Fibroblast of gingiva (primary cell): ENCODE measurements at regions not wholly inside any gene's neighbourhood (a gene's known extent, or its start where the extent isn't known, plus 50 kb on each side); places are given as distances from the start of the nearest gene placed in this dataset.

Source experiments
- DNase-seq: peaks from one replicate; pipeline ENCODE4 v3.0.0-alpha.2; 2011; ENCODE audit warnings: low read depth

GRCh38 chr9:8262625-8263622 lies 463.3 kb upstream of the DMAC1 start:
- no peak for DNase-seq

- DNase-seq, result no peak
These were observed 462.2 kb upstream of the DMAC1 start for GRCh38 chr9:8261737-8262136.

- DNase-seq, result no peak
These were observed 459.4 kb upstream of the DMAC1 start for GRCh38 chr9:8259028-8259427.

GRCh38 chr9:8256880-8257279 lies 457.3 kb upstream of the DMAC1 start:
- no peak for DNase-seq

- DNase-seq, result no peak
These were observed 456.3 kb upstream of the DMAC1 start for GRCh38 chr9:8255850-8256249.

- DNase-seq, result peak; percentile 3
These were observed 455.0 kb upstream of the DMAC1 start for GRCh38 chr9:8254541-8254940.

GRCh38 chr9:8252445-8252844 lies 452.9 kb upstream of the DMAC1 start:
- no peak for DNase-seq

GRCh38 chr9:8251566-8251965 lies 452.0 kb upstream of the DMAC1 start:
- no peak for DNase-seq

- DNase-seq, result no peak
These were observed 445.0 kb upstream of the DMAC1 start for GRCh38 chr9:8244505-8245092.

GRCh38 chr9:8241201-8241600 lies 441.6 kb upstream of the DMAC1 start:
- DNase-seq, result no peak

GRCh38 chr9:8237096-8237495 lies 437.5 kb upstream of the DMAC1 start:
- DNase-seq, result no peak

- DNase-seq, result no peak
These were observed 435.9 kb upstream of the DMAC1 start for GRCh38 chr9:8235489-8235888.

GRCh38 chr9:8234316-8234715 lies 434.7 kb upstream of the DMAC1 start:
- no peak for DNase-seq

GRCh38 chr9:8232726-8233125 lies 433.1 kb upstream of the DMAC1 start:
- no peak for DNase-seq

GRCh38 chr9:8229226-8229625 lies 429.6 kb upstream of the DMAC1 start:
- no peak for DNase-seq

- DNase-seq, result no peak
These were observed 424.8 kb upstream of the DMAC1 start for GRCh38 chr9:8224381-8224801.

GRCh38 chr9:8223861-8224260 lies 424.3 kb upstream of the DMAC1 start:
- DNase-seq, result no peak

GRCh38 chr9:8221462-8221861 lies 421.9 kb upstream of the DMAC1 start:
- no peak for DNase-seq

GRCh38 chr9:8208465-8208864 lies 408.9 kb upstream of the DMAC1 start:
- DNase-seq, result no peak

GRCh38 chr9:8207596-8207995 lies 408.0 kb upstream of the DMAC1 start:
- DNase-seq, result no peak

- DNase-seq, result no peak
These were observed 407.1 kb upstream of the DMAC1 start for GRCh38 chr9:8206720-8207119.

GRCh38 chr9:8205576-8205975 lies 406.0 kb upstream of the DMAC1 start:
- no peak for DNase-seq

- DNase-seq, result no peak
These were observed 390.3 kb upstream of the DMAC1 start for GRCh38 chr9:8189881-8190280.
